Keratinocyte (primary cell): ENCODE measurements at regions not wholly inside any gene's neighbourhood (a gene's known extent, or its start where the extent isn't known, plus 50 kb on each side); places are given as distances from the start of the nearest gene placed in this dataset.

Source experiments
- DNase-seq: peaks from one replicate; pipeline ENCODE4 v3.0.0-alpha.2; 2011; ENCODE audit warnings: low read depth, missing footprints, low spot score
- FAIRE-seq: peaks from 2 replicates; lab custom pipeline; 2011; peaks lifted over from hg19 to GRCh38; lab: Jason Lieb, UNC
- H2AFZ ChIP-seq: 2 replicates; pipeline ENCODE4 v1.6.0; 2012; ENCODE audit warnings: low read length, control low read depth, inconsistent platforms; ENCODE audit not compliant: control insufficient read depth
- H3K27ac ChIP-seq: 2 replicates; pipeline ENCODE4 v1.5.1; 2011; ENCODE audit warnings: low read length; ENCODE audit not compliant: control insufficient read depth, insufficient read depth
- H3K27me3 ChIP-seq: 3 replicates; pipeline ENCODE4 v1.6.0; 2011; ENCODE audit warnings: low read length; ENCODE audit not compliant: control insufficient read depth, insufficient read depth; ENCODE audit errors: extremely low read depth
- H3K36me3 ChIP-seq, 2 experiments: 2 replicates in 1 of 2; 3 replicates in 1 of 2; pipeline ENCODE4 v1.5.1; 2011; ENCODE audit warnings: low read length in 2 of 2, mild to moderate bottlenecking in 1 of 2; ENCODE audit not compliant: control insufficient read depth in 2 of 2, insufficient read depth in 2 of 2; ENCODE audit errors: extremely low read depth in 1 of 2
- H3K4me1 ChIP-seq: 3 replicates; pipeline ENCODE4 v1.5.1; 2011; ENCODE audit warnings: low read length; ENCODE audit not compliant: control insufficient read depth, insufficient read depth; ENCODE audit errors: extremely low read depth
- H3K4me2 ChIP-seq: 3 replicates; pipeline ENCODE4 v1.6.0; 2011; ENCODE audit warnings: low read depth, low read length; ENCODE audit not compliant: control insufficient read depth, insufficient read depth; ENCODE audit errors: extremely low read depth
- H3K4me3 ChIP-seq, 3 experiments: fragments of 200-600 bp in 1 of 3; sonication (generic) in 1 of 3; 2 replicates in 2 of 3; 3 replicates in 1 of 3; pipeline ENCODE4 v1.5.1; 2011 to 2016; ENCODE audit warnings: low read length in 3 of 3, mild to moderate bottlenecking in 3 of 3, control low read depth in 2 of 3, inconsistent platforms in 1 of 3, low read depth in 1 of 3, mixed read lengths in 1 of 3, mixed run types in 1 of 3, moderate library complexity in 1 of 3; ENCODE audit not compliant: control insufficient read depth in 2 of 3, insufficient read depth in 2 of 3; ENCODE audit errors: extremely low read depth in 1 of 3
- H3K79me2 ChIP-seq: 2 replicates; pipeline ENCODE4 v1.6.0; 2012; ENCODE audit warnings: low read length; ENCODE audit not compliant: control insufficient read depth, insufficient read depth
- H3K9ac ChIP-seq: 3 replicates; pipeline ENCODE4 v1.6.0; 2011; ENCODE audit warnings: low read length; ENCODE audit not compliant: control insufficient read depth, insufficient read depth; ENCODE audit errors: extremely low read depth
- H3K9me1 ChIP-seq: 3 replicates; pipeline ENCODE4 v1.6.0; 2011; ENCODE audit warnings: low read length; ENCODE audit not compliant: control insufficient read depth, insufficient read depth; ENCODE audit errors: extremely low read depth
- H3K9me3 ChIP-seq: 2 replicates; pipeline ENCODE4 v1.5.1; 2012; ENCODE audit warnings: low read depth, low read length; ENCODE audit not compliant: control insufficient read depth
- H4K20me1 ChIP-seq: 3 replicates; pipeline ENCODE4 v1.6.0; 2011; ENCODE audit warnings: low read length; ENCODE audit not compliant: control insufficient read depth, insufficient read depth; ENCODE audit errors: extremely low read depth
- CTCF ChIP-seq, 3 experiments: IDR thresholded peaks in 1 of 3; conservative IDR thresholded peaks in 1 of 3; optimal IDR thresholded peaks in 1 of 3; 2 replicates in 2 of 3; 3 replicates in 1 of 3; pipeline versions ENCODE3 to v1.5.1; 2011; ENCODE audit warnings: low read length in 3 of 3, mild to moderate bottlenecking in 3 of 3, moderate library complexity in 2 of 3, control low read depth in 1 of 3, inconsistent platforms in 1 of 3; ENCODE audit not compliant: insufficient read depth in 2 of 3; ENCODE audit errors: extremely low read depth in 1 of 3
- EZH2 ChIP-seq: IDR thresholded peaks from one replicate; pipeline ENCODE4 v1.6.1; 2012; ENCODE audit warnings: inconsistent platforms, mild to moderate bottlenecking, low read length, moderate library complexity
- dilution Hi-C: fragments of 300-500 bp; cut with MboI; formaldehyde crosslinking; loops from one replicate; pipeline ENCODE4 v1.7.0; 2020; ENCODE audit warnings: low sequenced_read_pairs; ENCODE audit not compliant: extremely low pct_ligation_motif_present

GRCh38 chr17:15108992-15109391 lies 156.1 kb downstream of the PMP22 start:
- Histone ChIP-seq H3K79me2 (no peaks in the 10 kb centered on the region), H3K9me3 (no peaks in the 10 kb centered on the region), H3K9ac (no peak overlapping the region), H3K4me1 (peaks cover 10% of the 10 kb centered on the region), H3K4me3 (no peak overlapping the region), H3K36me3 (no peaks in the 10 kb centered on the region), H4K20me1 (no peaks in the 10 kb centered on the region), H3K9me1 (no peaks in the 10 kb centered on the region), H3K27me3 (no peaks in the 10 kb centered on the region), H3K27ac (no peak overlapping the region), H2AFZ (no peak overlapping the region), H3K4me2 (no peak overlapping the region)
- no peak for FAIRE-seq
- no peak for DNase-seq
- no peak for TF ChIP-seq EZH2
- no peak for TF ChIP-seq CTCF (optimal IDR thresholded peaks at IDR 0.05 in 1 of 3, IDR thresholded peaks at IDR 0.05 in 1 of 3, conservative IDR thresholded peaks at IDR 0.05 in 1 of 3; ENCODE audit: extremely low read depth in 1 of 3, insufficient read depth in 2 of 3, low read length in 3 of 3)
- dilution Hi-C loops, result no loop called here

- dilution Hi-C loops, result no loop called here
Measured at GRCh38 chr17:15106540-15106939, 158.6 kb downstream of the PMP22 start.

More at GRCh38 chr17:15106540-15106939, 158.6 kb downstream of the PMP22 start:
- no peak overlapping the region for H3K27ac ChIP-seq
- no peaks in the 10 kb centered on the region for H3K9me1 ChIP-seq
- H3K4me1 ChIP-seq, result peaks cover 10% of the 10 kb centered on the region
- no peaks in the 10 kb centered on the region for H3K9me3 ChIP-seq
- TF ChIP-seq CTCF (optimal IDR thresholded peaks at IDR 0.05 in 1 of 3, IDR thresholded peaks at IDR 0.05 in 1 of 3, conservative IDR thresholded peaks at IDR 0.05 in 1 of 3; ENCODE audit: extremely low read depth in 1 of 3, insufficient read depth in 2 of 3, low read length in 3 of 3) (no peak), EZH2 (no peak)
- H4K20me1 ChIP-seq, result no peaks in the 10 kb centered on the region
- H3K4me3 ChIP-seq, result no peak overlapping the region
- H3K27me3 ChIP-seq, result no peaks in the 10 kb centered on the region
- DNase-seq, result peak; percentile 36
- peak overlapping the region; percentile 46 for H3K4me2 ChIP-seq
- H3K36me3 ChIP-seq, result no peaks in the 10 kb centered on the region
- peak overlapping the region; percentile 38 for H2AFZ ChIP-seq
- no peaks in the 10 kb centered on the region for H3K79me2 ChIP-seq
- H3K9ac ChIP-seq, result no peak overlapping the region
- FAIRE-seq, result peak; percentile 98
